Right renal pelvis (tissue), 4 donors: ENCODE measurements at regions not wholly inside any gene's neighbourhood (a gene's known extent, or its start where the extent isn't known, plus 50 kb on each side); places are given as distances from the start of the nearest gene placed in this dataset.

Experiments
- DNase-seq, 4 donors: peaks; one replicate each; pipeline ENCODE4 v3.0.0-alpha.2; 2013; ENCODE audit warnings: low read depth in 4 of 4, low spot score in 3 of 4, missing footprints in 1 of 4

- no peak for DNase-seq
Measured at GRCh38 chr2:226352941-226353560, 446.6 kb downstream of the IRS1 start.

DNA sequence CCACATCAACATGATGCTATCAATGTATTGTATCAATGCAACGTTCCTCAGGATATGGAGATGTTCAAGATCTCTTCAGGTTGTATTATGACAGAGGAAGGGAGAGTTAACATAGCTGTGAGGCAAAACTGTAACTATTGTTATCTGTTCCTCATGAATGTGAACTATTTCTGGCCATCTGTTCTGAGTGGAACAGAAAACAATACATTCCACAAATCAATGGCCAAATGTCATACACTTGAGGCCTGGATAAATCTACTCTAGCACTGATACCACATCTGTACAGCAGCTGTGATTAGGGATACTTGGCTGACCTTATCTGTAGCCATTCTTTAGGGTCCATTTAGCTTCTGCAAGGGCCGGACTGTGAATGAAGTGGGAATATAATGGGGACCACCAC is 447.9 kb downstream of the IRS1 start:
- DNase-seq, result no peak

GRCh38 chr2:226339616-226340015 is 460.0 kb downstream of the IRS1 start:
- DNase-seq, result no peak

DNA sequence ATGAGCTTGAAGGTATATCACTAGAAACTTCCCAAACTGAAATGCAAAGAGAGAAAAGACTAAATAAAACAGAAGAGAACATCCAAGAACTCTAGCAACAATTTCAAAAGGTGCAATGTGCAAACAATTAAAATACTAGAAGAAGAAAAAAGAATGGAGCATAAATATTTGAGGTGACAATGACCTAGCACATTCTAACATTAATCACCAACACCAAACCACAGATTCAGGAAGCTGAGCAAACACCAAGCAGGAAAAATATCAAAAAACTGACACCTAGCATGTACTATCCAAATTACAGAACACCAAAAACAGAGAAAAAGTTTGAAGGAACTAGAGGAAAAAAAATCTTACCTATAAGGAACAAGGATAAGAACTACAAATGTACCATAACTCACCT is 460.8 kb downstream of the IRS1 start:
- DNase-seq, result no peak

GRCh38 chr2:226337941-226338600 is 461.5 kb downstream of the IRS1 start:
- DNase-seq, result peak in 3 of 4 donors; percentile 11 to 22 (median 13)

GRCh38 chr2:226336283-226336682 is 463.3 kb downstream of the IRS1 start:
- DNase-seq, result no peak

DNA sequence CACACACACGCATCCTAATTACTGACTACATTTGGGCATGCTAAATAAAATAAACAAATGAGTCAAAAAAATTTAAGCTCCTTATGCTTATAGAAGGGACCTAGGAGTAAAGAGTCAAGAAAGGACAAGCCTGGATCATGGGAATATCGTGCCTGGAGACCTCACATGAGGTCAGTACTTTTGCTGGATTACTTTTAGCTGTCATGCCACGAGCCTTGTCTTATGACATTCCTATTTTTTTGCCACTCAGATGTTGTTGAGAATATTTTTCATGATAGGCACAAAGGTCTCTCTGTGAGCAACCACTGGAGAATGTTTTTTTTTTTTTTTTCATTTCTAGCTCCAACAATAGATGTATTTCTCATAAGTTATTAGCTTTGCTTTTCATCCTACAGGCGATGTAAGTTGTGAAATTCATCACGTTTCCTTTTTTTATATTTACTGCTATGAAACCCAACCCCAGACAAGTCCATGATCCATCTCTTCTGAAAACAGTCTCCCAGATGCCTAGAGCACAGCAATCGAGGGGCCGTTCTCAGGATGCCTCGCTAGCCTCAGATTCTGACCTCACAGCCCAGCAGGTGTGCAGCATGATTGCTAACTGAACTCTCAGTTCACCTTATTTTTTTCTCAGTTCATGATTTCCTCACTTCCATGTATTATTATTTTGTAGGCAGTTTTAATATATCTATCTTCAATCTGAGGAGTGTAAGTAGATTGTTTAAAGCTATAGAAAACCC is 464.5 kb downstream of the IRS1 start:
- no peak for DNase-seq

DNA sequence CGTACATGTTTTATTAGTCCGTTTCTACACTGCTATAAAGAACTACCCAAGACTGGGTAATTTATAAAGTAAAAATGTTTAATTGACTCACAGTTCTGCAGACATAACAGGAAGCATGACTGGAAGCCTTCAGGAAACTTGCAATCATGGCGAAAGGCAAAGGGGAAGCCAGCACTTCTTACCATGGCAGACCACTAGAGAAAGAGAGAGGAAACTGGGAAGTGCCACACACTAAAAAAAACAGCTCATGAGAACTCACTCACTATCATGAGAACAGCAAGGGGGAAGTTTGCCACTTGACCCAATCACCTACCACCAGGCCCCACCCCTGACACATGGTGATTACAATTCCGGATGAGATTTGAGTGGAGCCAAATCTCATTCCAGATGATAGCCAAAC is 466.2 kb downstream of the IRS1 start:
- no peak for DNase-seq

DNA sequence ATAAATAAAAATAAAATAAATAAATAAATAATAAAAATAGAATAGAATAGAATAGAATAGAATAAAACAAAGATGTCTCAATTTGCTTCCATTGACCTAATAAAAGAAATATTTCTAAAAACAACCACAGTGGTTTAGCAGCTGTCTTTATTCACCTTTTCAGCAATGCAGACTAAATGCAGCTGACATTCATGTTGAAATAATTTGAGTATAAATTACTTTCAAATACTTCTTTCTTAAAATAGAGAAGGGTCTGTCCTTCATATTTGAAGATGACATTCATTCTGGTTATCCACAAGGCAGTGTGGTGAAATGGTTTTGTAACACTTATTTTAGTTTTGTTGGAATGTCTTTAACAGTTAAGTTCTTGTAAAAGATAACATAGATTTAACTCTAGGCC is 469.4 kb downstream of the IRS1 start:
- DNase-seq, result no peak

DNA sequence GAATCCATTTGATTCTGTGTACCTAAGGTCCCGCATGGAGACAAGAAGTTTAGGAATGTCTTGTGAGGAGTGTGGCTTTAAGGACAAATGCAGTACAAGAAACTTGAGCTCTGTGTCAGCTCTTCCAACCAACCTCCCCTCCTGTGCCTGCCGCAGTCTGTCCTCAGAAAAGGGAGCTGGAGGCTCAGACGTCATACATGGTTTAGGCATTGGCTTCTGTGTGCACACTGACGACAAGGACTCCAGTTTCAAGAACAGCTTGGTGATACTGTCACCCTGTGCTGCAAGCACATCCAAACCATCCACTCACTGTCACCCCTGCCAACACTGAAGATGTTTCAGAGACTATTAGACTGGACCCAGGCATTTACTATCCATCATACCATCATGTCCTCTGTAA is 470.4 kb downstream of the IRS1 start:
- no peak for DNase-seq

DNA sequence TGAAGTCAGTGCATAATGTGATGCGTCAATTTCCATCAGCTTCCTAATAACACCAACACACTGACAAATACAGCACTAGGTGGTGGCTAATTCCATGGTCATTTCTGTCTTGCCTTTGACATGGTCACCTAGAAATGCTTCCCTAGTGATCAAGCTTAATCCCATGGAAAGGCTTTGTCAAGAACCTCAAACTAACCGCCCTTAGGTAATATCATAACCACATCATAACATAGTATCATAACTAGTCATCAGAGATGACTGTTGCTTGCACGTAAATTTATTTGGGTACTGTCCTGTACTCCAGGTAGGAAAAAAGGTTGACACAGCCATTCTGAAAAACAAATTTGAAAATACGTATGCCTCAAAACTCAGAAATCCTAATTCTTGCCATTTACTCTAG is 471.8 kb downstream of the IRS1 start:
- DNase-seq, result no peak

GRCh38 chr2:226325526-226325925 is 474.1 kb downstream of the IRS1 start:
- no peak for DNase-seq

DNA sequence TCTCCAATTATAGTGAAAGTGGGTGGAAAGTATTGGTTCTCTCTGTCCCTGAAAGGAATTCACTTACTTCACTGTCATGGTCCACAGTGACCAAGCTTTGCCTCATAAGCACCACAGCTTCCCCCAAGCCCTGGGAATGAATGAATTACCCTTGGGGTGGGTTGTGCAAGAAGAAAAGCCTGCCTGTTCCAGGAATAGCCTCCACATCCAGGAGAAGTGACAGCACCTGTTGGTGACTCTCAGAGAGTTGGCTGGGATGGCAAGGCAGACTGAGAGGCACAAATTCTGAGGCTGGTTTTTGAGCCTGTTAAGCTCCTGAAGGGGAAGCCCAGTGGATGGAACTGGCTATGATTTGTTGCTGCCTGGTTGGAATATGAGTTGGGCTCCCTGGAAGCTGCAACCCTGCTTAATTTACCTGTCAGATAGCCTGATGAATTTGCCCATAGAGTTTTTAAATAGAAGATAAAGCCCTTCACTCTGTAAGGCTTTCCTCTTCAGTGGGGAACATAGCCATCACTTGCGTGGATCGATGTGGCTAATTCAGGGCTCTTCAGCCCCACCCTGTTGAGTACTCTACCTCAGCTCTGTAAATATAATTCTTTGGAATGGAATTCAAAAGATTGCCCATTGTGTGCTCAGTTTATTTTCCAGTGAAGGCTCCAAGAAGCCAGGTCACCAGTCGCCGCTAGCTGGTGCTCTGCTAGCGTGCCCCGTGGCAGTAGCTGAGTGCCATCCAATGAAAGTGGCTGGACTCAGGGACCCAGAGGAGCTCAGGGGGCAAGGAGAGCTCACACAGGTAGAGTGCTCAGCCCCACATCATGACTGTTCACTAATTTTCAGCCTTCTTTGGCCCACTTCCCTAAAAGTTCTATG is 479.3 kb downstream of the IRS1 start:
- no peak for DNase-seq

DNA sequence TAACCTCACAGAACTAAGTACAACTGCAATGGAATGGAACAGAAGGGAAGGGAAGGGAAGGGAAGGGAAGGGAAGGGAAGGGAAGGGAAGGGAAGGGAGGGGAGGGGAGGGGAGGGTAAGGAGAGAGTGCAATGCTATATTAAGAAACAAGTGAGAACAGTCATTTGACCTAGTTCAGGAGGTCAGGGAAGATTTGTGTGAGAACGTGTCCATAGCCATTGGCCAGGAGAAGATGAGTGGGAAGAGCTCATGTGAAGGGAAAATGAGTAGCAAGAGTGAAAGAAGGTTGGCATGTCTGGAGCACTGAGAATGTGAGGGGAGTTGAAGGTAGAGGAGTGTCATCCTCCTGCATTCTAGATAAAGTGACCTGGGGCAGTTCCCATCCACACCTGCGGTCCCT is 481.6 kb downstream of the IRS1 start:
- DNase-seq, result no peak

DNA sequence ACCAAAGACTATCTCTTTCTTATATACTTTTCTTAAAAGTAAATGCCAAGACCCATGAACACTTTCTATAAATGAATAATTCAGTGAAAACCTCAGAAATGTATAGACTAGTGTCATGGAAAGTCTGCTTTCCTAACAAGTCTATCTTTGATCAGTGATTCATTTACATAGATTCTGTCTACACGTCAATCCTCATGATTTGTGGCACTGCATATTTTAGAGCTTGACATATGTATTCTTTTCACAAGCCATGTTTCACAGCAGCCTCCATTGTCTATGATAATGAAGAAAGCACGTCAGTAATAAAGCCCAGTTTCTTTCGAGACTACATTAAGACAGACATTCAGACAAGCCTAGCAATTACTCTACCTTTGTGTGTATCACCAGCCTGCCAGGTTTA is 486.6 kb downstream of the IRS1 start:
- DNase-seq, result no peak

DNA sequence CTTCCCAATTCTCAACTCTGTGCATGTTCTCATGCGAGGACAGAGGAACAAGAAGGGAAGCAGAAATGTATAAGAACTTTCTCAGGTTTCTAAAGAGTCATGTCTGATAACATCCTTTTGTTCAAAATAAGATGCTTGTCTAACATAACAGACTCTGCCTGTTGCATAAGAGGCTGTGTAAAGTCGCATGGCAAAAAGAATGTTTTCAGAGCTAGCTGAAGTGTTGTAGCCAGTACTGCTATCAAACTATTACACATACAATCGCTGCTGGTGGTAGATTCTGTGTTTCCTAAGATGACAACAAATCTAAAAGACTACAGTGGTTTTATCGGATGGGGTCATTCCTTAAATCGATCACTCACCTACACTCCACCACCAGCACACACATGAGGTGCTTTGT is 487.5 kb downstream of the IRS1 start:
- DNase-seq, result no peak

DNA sequence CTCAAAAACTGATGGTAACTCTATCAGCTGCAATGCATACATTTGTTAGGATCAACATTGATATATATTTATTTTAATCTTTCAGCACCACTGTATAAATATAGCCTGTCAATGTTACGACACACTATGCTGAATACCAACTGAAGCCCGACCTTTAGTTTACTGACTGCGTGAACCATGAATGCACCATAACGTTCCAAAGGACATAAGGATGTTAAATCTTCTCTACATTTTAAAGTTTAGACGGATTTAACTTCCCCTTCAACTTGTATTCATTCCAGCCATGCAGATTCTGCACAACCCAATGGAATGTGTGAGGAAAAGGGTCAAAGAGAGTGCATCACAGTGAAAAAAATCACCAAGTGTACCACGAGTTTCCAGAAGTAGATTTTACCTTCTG is 489.5 kb downstream of the IRS1 start:
- peak in 2 of 4 donors; percentile 19 to 24 for DNase-seq

- no peak for DNase-seq
Measured at GRCh38 chr2:226308986-226309385, 490.6 kb downstream of the IRS1 start.

- DNase-seq, result no peak
Measured at GRCh38 chr2:226308323-226308680, 491.3 kb downstream of the IRS1 start.

DNA sequence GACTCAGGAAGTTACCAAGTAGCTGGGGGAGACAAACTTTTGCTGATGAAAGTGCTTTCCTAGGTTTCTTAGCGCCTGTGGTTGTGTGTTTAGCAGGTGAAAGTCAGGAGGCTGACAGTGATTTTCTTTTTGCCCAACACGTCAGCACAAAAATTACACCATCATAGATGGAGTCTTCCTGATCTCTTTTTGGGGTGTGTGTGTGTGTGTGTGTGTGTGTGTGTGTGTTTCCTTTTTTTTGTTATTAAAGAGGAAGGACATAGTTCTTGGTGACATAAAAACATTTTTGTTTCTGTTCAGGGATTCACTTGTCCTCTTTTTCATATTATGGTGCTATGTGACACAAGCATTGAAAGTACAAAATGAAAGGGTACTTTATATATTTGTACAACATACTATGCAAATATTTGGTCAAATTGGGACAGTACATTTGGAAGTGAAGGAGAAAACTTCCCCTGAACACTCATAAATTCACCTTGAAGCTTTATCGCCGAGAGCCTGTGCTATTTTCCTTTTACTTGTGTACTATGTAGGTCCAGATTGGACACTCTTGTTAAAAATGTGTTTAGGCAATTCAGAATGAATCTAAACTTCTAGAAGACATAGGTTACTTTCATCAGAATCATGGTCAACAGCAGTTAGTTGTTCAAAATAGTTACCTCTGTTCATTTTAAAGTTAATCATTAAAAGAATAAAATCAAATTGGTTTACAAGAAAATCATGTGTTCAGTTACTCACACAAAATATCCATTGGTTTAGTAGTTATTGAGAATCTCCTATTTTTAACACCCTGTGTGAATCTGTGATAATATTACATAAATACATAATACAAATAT is 491.9 kb downstream of the IRS1 start:
- DNase-seq, result no peak
